ENCODE measurements at regions not wholly inside any gene's neighbourhood (a gene's known extent, or its start where the extent isn't known, plus 50 kb on each side); places are given as distances from the start of the nearest gene placed in this dataset.
A peak's percentile ranks its signal among the peaks of the same experiment; 100 is the strongest.
"Not testable (repeated sequence)": the region's sequence is repeated elsewhere in the genome, so short reads cannot be mapped to it uniquely, and the experiment has no call there.

DNA sequence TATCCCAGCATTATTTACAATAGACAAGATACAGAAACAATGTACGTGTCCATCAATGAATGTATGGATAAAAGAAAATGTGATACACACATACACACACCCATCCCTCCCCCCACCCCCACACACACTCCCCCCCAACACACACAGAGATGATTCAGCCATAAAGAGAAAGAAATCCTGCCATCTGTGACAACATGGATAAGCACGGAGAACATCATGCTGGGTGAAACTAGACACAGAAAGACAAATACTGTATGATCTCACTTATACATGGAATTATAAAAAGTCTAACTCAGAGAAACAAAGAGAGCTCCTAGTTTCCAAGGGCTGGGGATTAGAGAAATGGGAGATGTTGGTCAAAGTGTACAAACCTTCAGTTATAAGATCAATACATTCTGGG is 104.8 kb upstream of the LY86 start:
- no peak for DNase-seq

DNA sequence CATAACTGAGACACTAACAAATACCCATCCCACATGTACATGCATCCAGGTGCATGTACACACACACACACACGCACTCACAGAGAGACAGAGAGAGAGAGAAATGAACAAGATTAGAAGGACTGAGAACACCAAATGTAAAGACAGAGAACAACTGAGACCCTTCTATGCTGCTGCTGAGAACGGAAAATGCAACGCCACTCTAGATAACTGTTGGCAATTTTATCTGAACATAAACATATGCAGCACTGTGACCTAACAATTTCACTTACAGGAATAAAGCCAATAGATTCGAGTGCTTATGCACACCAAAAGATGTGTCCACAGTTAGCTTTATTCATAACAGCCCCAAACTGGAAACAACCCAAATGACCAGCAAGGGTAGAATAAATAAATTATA is 103.8 kb upstream of the LY86 start:
- no peak for DNase-seq

DNA sequence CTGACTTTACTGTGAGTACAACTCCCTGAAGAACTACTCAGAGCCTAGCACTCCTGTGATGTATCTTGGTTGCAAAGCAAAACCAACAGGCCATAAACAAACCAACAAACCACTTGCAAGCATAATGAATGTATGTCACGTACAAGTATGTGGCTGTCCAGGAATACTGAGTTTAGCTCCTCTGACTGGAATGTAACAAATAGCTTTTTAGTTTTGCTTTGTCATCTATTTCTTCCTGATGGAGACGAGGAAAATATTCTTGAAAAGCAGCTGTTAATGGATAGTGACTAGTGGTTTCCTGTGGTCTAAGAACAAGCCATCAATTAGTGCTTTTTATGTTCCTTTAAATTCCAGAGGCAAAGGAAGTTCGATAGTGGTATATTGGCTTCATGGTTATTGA is 101.9 kb upstream of the LY86 start:
- DNase-seq, result no peak

DNA sequence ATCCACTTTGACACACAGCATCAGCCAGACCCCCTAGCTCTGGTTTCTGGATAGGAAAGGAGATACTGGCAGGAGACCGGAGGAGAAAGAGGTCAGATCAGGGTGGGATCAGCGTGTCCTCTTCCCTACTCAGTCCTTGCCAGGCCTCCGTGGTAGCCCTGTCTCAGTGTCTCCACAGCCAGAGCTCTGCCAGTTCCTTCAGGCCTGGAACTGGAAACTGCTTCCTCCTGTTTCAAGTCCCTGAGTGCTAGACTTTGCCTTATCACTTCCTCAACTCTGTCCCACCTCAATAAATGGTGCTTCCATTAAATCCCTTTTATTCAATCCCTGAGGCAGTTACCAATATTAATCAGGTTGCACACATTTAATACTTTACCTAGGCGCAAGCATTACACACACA is 96.8 kb upstream of the LY86 start:
- DNase-seq, result no peak

DNA sequence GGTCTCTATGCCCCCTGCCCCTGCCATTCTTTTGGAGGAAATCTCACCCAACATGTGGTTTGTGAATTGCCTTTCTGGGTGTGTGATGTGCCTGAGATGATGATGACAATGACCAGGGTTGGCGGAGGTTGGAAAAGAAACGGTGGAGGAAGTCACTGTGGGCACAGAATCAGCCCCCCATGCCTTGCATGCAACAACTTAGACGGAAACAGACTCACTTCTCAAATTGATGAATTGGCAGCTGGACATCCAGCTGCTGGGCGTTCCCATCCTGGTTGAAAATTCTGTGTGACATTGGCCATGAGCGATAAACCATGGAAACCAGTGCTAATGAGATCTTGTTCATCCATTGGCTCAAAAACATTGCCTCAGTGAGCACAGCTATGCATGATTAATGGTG is 95.8 kb upstream of the LY86 start:
- no peak for DNase-seq

DNA sequence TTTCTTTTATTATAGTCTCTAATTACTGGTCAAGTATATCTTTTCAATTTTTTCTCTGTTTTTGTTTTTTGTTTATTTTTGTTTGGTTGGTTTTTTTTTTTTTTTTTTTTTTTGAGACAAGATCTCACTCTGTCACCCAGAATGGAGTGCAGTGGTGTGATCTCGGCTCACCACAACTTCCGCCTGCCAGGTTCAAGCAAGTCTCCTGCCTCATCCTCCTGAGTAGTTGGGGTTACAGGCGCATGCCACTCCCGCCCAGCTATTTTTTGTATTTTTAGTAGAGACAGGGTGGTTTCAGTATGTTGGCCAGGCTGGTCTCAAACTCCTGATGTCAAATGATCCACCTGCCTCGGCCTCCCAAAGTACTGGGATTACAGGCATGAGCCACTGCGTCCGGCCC is 94.4 kb upstream of the LY86 start:
- DNase-seq, result not testable (repeated sequence)

DNA sequence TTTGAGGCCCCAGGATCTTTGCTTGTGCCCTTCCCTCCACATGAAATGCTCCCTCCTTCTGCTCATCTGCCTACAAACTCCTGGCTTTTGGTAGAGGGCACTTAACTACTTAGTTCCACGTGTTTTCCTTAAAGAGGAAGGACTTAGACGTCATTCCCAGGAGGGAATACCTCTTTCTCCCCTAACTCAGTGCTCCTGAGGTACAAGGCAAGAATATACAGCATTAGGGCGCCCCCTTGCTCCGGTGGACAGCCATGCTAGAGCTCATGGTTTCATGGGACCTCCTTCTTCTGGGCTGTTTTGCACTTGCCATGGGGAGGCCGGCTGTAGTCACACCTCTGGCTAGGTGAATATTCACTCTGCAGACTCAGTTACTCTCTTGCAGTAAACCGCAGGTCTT is 93.8 kb upstream of the LY86 start:
- DNase-seq, result no peak

DNA sequence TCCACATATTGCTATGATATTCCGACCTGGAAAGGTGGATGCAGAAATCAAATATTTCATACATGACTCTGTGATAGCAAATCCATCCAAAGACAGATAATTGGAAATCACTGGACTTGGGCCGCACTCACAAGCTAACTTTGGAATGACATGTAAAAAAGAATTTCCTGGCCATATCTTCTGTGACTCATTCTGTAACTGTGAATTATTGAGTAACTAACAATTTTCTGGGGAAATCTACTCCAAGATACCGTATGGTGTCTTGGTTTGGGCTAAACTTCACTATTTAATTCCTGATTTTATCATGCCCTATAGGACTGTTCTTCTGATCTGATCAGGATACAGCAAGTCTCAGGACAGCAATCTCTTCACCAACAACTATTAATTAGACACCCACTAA is 92.7 kb upstream of the LY86 start:
- no peak for DNase-seq

DNA sequence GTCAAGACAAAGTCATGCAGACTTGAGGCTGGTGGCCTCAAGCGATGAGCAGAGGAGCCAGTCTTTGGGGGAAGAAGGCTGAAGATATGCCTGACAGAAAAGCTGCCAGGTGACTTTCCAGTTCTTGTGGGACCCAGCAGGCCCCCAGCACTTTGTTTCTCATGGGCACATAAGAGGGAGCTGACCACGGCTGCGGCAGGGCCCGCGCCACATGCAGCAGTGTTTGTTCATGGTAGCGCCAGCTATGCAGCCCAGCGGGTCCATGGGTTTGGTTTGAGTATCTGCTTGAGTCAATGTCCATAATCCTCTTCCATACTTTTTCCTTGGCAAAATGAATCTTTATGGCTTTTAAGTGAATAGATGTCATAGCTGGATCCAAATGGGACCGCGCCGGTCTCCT is 91.0 kb upstream of the LY86 start:
- no peak for DNase-seq

DNA sequence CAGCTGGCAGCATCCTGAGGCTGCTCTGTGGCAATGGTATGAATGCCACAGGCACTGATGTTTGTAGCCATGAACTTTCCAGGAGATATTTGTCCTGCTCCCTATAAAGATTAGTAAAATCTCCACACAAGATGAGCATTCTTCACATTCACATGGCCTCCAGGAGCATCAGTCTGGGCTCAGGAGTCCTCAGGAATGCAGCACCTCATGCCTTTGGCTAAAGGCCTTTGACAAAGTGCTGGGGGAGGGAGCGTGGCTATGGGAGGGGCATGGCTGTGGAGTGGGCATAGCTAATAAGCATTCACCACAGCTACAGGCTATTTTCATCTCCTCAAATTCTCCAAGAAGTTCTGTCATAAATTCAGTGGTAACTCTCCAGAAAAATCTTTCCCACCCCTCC is 90.5 kb upstream of the LY86 start:
- no peak for DNase-seq

DNA sequence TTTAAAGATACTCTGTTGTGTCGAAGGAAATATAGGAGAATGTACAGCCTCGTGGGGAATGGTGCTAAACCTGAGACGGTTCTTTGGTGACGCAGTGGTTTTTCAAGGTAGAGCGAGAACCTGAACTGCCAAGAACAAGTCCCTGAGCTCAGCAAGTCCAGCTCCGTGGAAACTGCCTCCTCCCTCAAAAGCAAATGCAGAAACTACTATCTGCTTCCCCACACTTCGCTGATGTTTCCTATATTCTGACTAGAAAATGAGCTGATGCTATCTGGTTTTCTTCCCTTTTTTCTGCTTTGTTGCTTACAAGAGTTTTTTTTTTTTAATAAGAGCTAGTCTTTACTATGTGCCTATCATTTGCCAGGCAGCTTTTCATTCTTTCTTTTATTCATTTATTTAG is 85.3 kb upstream of the LY86 start:
- no peak for DNase-seq

DNA sequence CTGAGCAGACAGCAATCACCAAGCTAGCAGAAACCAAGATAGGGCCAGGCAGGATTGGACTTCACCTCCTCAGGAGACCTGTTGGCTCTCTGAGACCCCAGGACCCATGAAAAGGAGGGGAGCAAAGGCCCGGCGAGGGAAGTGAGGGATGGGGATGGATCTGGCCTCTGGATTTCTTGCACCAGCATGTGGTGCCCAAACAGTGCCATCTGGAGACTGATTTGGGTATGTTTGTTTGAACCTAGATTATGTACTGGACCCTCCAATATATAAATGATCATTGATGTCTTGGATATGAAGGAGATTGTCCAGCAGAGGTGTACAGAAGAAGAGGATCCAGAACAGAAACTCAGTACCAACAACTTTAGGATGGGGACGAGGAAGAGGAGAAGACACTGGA is 83.4 kb upstream of the LY86 start:
- no peak for DNase-seq

DNA sequence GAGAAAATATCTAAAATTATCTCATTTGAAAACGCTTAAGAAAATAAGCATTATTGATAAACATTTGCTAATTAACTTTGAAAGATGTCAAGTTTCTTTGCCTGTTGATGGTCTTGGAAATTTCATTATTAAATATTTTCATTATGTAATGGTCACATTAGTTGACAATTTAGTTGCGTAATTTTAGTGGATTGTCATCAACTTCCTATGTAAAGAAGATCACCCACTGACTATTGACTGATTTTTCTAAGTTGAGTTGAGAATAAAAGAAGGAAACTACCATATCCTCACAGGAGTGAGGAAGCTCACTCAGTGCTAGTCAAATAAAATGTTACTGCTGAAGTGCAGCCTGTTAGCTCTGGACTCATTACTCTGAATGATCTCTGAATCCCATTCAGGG is 79.9 kb upstream of the LY86 start:
- no peak for DNase-seq

DNA sequence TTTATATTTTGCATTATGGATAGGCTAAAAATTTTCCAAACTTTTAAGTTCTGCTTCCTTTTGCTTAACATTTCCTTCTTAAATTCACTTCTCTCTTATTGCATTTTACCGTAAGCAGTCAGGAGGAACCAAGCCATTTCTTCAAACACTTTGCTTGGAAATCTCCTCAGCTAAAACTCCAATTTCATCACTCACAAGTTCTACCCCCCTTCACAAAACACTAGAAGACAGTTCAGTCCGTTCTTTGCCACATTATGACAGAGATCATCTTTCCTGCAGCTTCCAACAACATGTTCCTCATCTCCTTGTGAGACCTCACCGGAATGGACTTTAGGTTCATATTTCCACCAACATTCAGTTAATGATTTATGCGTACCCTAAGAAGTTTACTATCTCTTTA is 79.2 kb upstream of the LY86 start:
- no peak for DNase-seq

DNA sequence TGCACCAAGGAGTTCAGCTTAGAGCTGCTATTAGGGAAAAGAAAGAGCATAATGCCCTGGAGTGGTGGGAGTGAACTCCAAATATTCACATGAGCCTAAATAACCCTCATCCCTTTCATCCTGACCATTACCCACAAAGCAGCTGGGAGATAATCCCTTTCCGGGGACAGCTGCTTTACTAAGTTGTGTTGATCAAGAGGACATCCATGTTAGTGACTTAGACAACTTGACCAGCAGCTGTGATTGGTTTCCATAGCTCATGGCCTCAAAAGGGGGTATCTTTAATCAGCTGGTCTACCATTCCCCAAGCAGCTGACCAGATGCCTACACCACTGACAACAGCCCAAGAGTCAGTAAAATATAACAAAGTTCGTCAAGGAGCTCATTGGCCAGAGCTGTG is 75.8 kb upstream of the LY86 start:
- no peak for DNase-seq

DNA sequence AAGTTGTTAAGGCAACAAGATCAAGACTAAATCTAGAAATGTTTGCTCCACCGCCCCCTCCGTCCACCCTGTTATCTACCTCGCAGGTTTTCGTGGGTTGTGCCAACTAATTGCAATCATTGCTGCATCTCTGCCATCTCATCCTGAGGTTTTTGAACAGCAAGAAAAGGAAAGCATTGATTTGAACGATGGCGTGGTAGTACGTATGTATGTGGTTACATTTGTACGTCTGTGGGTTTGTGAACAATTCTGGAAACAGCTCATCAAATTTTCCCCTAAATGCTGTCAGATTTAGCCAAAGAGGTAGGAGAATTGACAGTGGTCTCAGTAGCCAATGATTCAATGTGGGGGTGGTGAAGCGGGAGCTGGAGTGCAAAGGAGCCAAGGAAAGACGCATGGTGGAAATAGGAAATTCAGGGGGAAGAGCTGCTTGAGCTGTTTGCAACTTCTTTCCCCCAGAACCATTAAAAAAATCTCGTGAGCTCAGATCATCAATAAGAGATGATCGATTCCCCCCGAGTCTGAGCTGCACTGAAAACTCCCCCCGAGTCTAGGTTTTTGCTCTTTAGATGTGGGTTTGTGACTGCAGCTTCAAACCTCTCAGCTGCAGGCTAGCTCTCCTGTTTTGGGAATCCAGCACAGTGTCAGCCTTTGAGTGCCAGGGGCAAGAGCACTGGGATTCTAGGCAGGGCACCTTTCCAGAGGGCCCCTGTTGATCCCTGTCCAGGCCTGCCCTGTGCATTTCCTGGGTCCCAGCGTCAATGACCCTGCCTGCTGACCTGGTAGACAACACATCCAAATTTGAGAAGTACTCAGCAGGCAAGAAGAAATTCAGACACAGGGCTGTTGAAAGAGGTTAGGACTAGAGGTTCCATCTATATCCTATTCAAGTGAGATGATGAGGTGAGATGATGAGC is 72.6 kb upstream of the LY86 start:
- DNase-seq, result peak; percentile 28

DNA sequence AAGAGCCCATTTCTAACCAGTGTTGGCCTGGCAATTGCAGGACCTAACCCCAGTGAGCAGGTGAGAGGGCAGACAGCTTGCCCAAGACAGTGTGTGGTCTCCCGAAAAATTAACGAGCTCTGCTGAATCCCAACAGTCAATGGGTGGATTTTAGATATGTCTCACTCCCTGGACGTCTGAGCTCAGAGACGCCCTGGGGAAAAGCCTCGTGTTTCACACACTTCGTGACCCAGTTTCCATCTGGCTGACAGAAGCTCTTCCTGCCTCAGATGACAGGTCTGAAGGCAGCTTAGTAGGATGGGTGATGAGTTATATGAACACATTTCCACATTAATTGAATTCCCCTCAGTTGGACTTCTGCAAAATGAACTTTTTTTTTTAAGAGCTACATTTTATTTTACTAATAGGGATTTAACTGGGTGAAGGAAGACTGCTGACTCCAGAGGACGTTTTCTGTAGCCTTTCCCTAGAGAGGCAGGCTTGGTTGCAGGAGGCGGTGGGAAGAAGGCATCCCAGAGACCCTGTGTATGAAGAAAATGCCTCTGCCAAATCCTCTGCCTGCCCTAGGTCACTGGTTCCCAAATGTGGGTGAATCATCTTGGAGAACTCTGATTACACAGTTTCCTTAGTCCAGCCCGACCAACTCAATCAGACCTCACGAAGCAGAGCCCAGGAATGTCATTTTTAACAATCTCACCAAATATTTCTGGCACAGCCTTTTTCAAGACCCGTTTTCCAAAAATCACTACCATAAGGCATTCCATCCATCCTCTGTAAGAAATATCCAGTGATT is 71.7 kb upstream of the LY86 start:
- no peak for DNase-seq

DNA sequence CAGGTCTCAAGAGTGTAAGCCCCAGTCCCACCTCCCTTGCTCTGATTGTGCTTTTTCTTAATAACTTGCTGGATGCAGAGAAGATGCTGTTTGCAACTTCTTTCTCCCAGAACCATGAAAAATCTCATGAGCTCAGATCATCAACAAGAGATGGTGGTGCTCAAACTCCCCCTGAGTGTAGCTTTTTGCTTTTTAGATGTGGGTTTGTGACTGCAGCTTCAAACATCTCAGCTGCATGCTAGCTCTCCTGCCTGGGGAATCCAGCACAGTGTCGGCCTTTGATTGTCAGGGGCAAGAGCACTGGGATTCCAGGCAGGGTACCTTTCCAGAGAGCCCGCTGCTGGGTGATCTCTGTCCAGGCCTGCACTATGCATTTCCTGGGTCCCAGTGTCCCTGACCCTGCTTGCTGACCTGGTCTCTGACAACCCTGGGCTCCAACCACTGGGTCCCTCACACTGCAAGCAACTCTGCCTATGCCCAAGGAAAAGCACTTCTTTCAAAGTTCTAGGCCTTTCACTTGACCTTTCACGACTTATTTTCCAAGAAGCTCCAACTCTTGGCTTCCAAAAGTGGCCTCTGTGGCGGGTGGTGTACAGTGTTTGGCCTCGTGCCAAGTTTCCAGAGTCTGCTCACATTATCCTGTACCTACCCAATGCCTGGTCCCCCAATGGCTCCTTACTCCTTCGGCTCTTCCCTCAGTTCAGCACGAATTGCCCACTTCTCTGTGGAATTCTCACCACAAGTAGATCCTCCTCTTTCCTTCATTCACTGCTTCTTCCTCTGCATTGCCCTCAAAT is 69.7 kb upstream of the LY86 start:
- DNase-seq, result no peak

DNA sequence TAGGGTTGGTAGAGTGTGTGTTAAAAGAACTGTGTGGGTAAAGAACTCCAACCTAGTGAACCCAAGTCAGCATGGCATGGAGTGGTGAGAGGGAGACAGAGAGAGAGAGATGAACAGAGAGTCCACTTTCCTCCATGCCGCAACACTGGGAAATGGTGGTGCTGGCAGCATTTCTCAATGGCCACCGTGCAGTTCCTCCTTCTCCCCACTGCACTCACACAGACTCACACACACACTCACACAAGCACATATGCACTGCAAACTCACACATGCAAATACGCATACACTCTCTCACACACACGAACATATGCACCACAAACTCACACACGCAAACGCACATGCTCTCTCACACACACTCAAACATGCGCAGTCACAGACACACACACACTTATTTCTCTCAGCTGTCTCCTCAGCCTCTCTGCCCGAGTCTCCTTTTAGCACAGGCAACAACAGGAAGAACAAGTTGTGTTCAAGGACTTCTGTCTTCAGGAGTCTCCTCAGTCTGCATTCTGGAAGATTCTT is 66.5 kb upstream of the LY86 start:
- DNase-seq, result no peak

DNA sequence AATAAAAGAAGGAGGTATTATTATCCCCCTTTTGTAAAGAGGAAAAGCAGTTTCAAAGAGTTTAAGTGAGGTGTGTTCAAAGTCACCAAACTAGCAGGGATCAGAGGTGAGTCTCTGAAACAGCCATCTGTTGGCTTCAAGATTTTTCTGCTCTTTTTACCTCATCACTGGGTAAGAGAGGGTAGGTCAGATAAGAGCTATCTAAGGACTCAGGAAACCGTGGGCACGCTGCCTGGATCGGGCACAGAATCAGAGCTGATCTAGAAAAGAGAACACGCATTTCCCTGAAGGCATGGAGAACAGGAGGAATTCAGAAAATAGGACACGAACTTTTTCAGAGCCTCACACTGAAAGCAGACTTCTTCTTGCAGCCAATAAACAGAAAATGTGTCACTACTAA is 65.8 kb upstream of the LY86 start:
- DNase-seq, result no peak

DNA sequence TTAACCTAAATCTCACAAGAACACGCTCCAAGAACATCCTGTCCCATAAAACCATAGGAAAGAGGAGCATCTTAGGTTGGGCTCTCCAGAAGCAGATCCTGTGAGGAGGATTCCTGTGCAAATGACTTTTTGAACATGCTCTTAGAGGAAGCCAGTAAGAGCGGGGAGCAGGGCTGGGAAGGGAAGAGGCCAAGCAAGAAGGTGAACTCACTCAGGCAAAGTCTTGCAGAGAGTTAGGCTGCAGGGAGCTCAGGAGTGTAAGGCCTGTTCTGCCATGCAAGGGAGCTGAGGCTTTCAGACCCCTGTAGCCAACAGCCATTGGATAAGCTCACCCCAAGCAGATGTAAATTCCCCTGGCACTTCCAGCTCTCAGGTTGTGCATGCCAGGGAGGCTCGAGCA is 63.6 kb upstream of the LY86 start:
- no peak for DNase-seq

DNA sequence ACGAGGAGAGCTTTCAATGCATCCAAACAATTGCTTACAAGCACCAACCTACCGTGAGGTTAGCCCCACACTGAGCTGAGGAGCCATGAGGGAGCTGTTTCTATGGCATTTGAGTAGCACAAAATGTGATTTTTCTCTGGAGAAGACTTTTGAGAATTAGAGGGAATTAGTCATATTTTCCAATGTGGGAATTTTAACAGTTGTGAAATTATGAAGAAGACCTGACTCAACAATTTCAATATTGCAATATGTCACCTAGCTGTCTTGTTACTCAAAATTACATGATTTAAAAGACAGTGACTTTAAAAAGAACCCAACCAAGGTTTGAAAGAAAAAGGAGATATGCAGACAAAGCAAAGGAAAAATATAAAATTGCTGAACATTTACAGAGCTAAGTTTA is 62.6 kb upstream of the LY86 start:
- no peak for DNase-seq

DNA sequence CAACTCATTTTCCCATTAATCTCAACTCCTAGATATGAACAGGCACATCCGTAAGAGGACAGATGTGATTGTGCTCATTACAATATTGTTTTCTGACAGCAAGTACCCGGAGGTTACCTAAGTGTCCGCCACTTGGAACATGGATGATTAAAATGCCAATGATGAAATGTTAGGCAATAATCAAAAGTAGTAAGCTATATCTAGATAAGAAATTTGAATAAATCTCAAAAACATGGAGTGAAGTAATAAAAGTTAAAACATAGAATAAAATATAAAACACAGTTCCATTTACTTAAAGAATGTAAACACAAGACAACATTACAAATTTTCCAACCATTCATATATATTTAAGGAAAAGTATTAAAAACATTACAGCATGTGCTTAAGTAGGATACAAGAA is 59.2 kb upstream of the LY86 start:
- DNase-seq, result no peak

Measured in stimulated activated naive CD4-positive, alpha-beta T cell treated with Interleukin-2 at 50 U/mL for 16 hours (primary cell).